Upper lobe of left lung (tissue), 6 donors: ENCODE measurements at regions not wholly inside any gene's neighbourhood (a gene's known extent, or its start where the extent isn't known, plus 50 kb on each side); places are given as distances from the start of the nearest gene placed in this dataset.

Experiments used
- ATAC-seq, 2 donors: fragments of 200-7000 bp; cut with Tn5 transposase; one replicate each; pipeline ENCODE4 v1.9.1; 2022; ENCODE audit warnings: mild to moderate bottlenecking in 2 of 2, moderate library complexity in 2 of 2; ENCODE audit not compliant: low FRiP score in 2 of 2
- DNase-seq, 2 donors: peaks; one replicate each; pipeline ENCODE4 v3.0.0-alpha.2; 2019 to 2020
- H3K27ac ChIP-seq, 4 donors: fragments of 200-600 bp; sonication (generic); one replicate each; pipeline ENCODE4 v1.5.1; 2016 to 2019
- H3K27me3 ChIP-seq, 4 donors: fragments of 200-600 bp; sonication (generic); one replicate each; pipeline ENCODE4 v1.5.1; 2017 to 2019
- H3K36me3 ChIP-seq, 4 donors: fragments of 200-600 bp; sonication (generic); one replicate each; pipeline ENCODE4 v1.5.1; 2016 to 2019
- H3K4me1 ChIP-seq, 4 donors: fragments of 200-600 bp; sonication (generic); one replicate each; pipeline ENCODE4 v1.5.1; 2018 to 2019
- H3K4me3 ChIP-seq, 4 donors: fragments of 200-600 bp; sonication (generic); one replicate each; pipeline ENCODE4 v1.5.1; 2017 to 2019; ENCODE audit warnings: mild to moderate bottlenecking in 2 of 4, moderate library complexity in 1 of 4
- H3K9me3 ChIP-seq, 4 donors: fragments of 200-600 bp; sonication (generic); one replicate each; pipeline ENCODE4 v1.5.1; 2018 to 2019
- CTCF ChIP-seq, 6 experiments: fragments of 450-650 bp in 4 of 6; fragments of 200-600 bp in 2 of 6; sonication (generic) in 2 of 6; IDR thresholded peaks; one replicate each; pipeline ENCODE4 v1.5.1; 2016 to 2019; ENCODE audit warnings: antibody characterized with exemption in 6 of 6
- EP300 ChIP-seq, 4 donors: sonication (generic); formaldehyde crosslinking; IDR thresholded peaks; one replicate each; pipeline ENCODE4 v1.5.1; 2017; ENCODE audit warnings: antibody characterized with exemption in 4 of 4, control low read depth in 2 of 4
- POLR2A ChIP-seq, 4 donors: fragments of 450-650 bp; IDR thresholded peaks; one replicate each; pipeline ENCODE4 v1.5.1; 2016 to 2017; ENCODE audit warnings: antibody characterized with exemption in 4 of 4, mild to moderate bottlenecking in 2 of 4
- POLR2AphosphoS5 ChIP-seq, 2 donors: sonication (generic); formaldehyde crosslinking; IDR thresholded peaks; one replicate each; pipeline ENCODE4 v1.5.1; 2017; ENCODE audit warnings: antibody characterized with exemption in 2 of 2
- WGBS, 2 donors: methylation state at CpG; one replicate each; pipeline ENCODE4 v1.1.5; 2017 to 2018; 5-methylcytosine and 5-hydroxymethylcytosine counted together
- donor health status: DM: no; HTN: no; CAD: no; lungs with moderate emphysema.
- donor health status: DM: no; HTN: yes; CAD: no; lungs with severe emphysema.

DNA sequence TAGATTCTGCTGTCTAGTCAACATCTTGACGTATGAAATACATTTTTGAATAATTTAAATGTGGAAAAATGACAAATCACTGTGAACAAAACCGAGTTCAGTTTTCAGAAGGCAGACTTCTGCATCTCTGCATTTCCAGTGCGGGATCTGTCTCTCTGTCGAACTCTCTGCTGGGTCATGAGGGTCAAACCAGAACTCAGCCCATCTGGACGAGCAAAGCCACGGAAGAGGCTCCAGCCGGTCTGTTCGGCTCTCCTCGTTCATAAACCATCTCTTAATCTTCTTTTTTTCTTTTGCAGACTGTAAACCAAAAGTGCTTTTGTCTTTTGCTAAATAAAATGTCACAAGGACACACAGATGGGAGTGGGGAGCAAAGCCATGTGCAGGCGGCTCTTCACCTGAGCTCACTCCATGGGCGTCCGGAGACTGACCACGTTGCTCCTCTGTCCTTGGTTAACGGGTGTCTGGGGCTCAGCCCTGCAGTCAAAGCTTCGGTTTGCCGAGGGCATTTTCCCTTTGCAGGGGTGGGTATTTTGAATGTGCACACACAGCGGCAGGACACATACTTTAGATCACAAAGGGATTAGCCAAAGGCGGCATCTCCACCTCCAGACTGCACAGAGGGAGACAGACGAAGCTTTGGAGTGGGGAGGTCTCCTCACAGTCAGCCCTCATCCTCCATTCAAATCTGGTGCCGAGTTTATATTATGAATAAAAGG, 737.9 kb upstream of the SALL3 start:
- DNase-seq (no peak), ATAC-seq (peak in 1 of 2 donors; percentile 45)
- no peaks in the 10 kb centered on the region for H3K9me3 ChIP-seq
- no peak overlapping the region for H3K27ac ChIP-seq
- WGBS, 2 donors, result 47 to 54% methylated on average over 19 to 20 of the region's 20 CpGs
- H3K36me3 ChIP-seq, result no peaks in the 10 kb centered on the region
- H3K27me3 ChIP-seq, result no peaks in the 10 kb centered on the region
- no peak for TF ChIP-seq CTCF (IDR thresholded peaks at IDR 0.05)
- TF ChIP-seq EP300 (IDR thresholded peaks at IDR 0.05), result no peak
- TF ChIP-seq POLR2A (IDR thresholded peaks at IDR 0.05), result no peak
- TF ChIP-seq POLR2AphosphoS5 (IDR thresholded peaks at IDR 0.05), result no peak
- H3K4me3 ChIP-seq, result no peak overlapping the region
- no peaks in the 10 kb centered on the region for H3K4me1 ChIP-seq

- 19 to 29% methylated on average over 2 of the region's 2 CpGs for WGBS, 2 donors
- ATAC-seq (peak in 1 of 2 donors; percentile 77), DNase-seq (peak in 1 of 2 donors; percentile 45)
- TF ChIP-seq POLR2AphosphoS5 (IDR thresholded peaks at IDR 0.05) (peak in 1 of 2 donors; percentile 14), POLR2A (IDR thresholded peaks at IDR 0.05) (no peak)
- no peaks in the 10 kb centered on the region for H3K27me3 ChIP-seq
- H3K36me3 ChIP-seq, result no peaks in the 10 kb centered on the region
- H3K27ac ChIP-seq, result no peak overlapping the region
- H3K9me3 ChIP-seq, result no peaks in the 10 kb centered on the region
- no peaks in the 10 kb centered on the region for H3K4me1 ChIP-seq
- no peak overlapping the region for H3K4me3 ChIP-seq
These were observed 737.4 kb upstream of the SALL3 start for GRCh38 chr18:78242254-78242643.

GRCh38 chr18:78242806-78243205, 736.8 kb upstream of the SALL3 start:
- Histone ChIP-seq H3K27ac (no peak overlapping the region), H3K4me3 (no peak overlapping the region), H3K36me3 (no peaks in the 10 kb centered on the region), H3K4me1 (no peaks in the 10 kb centered on the region), H3K9me3 (no peaks in the 10 kb centered on the region), H3K27me3 (no peaks in the 10 kb centered on the region)
- DNase-seq, result no peak
- TF ChIP-seq EP300 (IDR thresholded peaks at IDR 0.05), result no peak
- no peak for TF ChIP-seq CTCF (IDR thresholded peaks at IDR 0.05)
- TF ChIP-seq POLR2AphosphoS5 (IDR thresholded peaks at IDR 0.05), result no peak
- no peak for TF ChIP-seq POLR2A (IDR thresholded peaks at IDR 0.05)
- 65 to 71% methylated on average over 12 of the region's 12 CpGs for WGBS, 2 donors
- peak in 1 of 2 donors; percentile 80 for ATAC-seq

- WGBS, 2 donors, result 48 to 51% methylated on average over 4 of the region's 4 CpGs
- Histone ChIP-seq H3K36me3 (no peaks in the 10 kb centered on the region), H3K4me3 (no peak overlapping the region), H3K9me3 (no peaks in the 10 kb centered on the region), H3K27ac (no peak overlapping the region), H3K27me3 (no peaks in the 10 kb centered on the region), H3K4me1 (no peaks in the 10 kb centered on the region)
- DNase-seq, result no peak
- ATAC-seq, result no peak
- TF ChIP-seq POLR2AphosphoS5 (IDR thresholded peaks at IDR 0.05) (no peak), POLR2A (IDR thresholded peaks at IDR 0.05) (no peak), EP300 (IDR thresholded peaks at IDR 0.05) (no peak), CTCF (IDR thresholded peaks at IDR 0.05) (no peak)
These were observed 734.8 kb upstream of the SALL3 start for GRCh38 chr18:78244779-78245178.

DNA sequence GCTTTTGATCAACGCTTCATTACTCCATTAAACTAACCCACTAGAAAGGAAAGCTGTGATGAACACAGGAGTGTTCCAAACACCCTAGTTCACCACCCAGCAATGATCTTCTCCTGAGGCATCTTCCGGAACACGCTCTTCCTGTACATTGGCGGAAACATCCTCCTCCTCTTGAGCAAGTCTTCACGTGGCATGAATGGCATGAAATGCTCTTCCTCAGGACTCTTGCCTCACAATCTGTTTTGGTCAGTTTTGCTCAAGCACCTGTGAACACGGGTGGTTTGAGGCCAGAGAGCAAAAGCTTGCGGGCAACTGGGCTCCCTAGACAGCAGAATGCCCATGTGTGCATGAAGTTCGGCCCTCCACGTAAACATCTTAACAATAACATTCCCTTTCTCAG, 734.2 kb upstream of the SALL3 start:
- DNase-seq (no peak), ATAC-seq (no peak)
- Histone ChIP-seq H3K27me3 (no peaks in the 10 kb centered on the region), H3K4me3 (no peak overlapping the region), H3K27ac (no peak overlapping the region), H3K4me1 (no peaks in the 10 kb centered on the region), H3K36me3 (no peaks in the 10 kb centered on the region), H3K9me3 (no peaks in the 10 kb centered on the region)
- WGBS, 2 donors, result 83 to 89% methylated on average over 8 to 9 of the region's 9 CpGs
- no peak for TF ChIP-seq CTCF (IDR thresholded peaks at IDR 0.05)
- no peak for TF ChIP-seq POLR2A (IDR thresholded peaks at IDR 0.05)
- no peak for TF ChIP-seq EP300 (IDR thresholded peaks at IDR 0.05)
- no peak for TF ChIP-seq POLR2AphosphoS5 (IDR thresholded peaks at IDR 0.05)
